ENCODE measurements at regions not wholly inside any gene's neighbourhood (a gene's known extent, or its start where the extent isn't known, plus 50 kb on each side); places are given as distances from the start of the nearest gene placed in this dataset.

DNA sequence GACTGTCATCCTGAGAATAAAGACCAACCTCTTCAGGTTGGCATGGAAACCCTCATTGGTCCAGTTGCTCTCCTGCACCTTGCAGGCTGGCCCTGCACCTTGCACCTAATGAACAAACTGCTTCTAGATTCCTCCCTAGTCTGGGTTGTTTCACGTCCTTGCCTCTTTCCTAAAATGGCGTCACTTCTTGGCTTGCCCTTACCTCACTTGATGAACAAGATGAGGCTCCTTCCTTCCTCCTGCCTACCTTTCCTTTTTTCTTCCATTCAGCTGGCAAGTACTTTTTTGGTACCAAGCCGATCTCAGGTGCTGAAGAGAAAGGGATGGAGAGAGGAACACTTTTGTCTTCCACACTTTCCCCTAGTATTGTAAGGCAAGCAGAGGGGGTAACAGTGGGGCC is 74.5 kb downstream of the MYCN start:
- TF ChIP-seq CTCF (conservative IDR thresholded peaks at IDR 0.05 in 1 of 2, IDR thresholded peaks at IDR 0.05 in 1 of 2; ENCODE audit: extremely low read depth in 1 of 2, insufficient read depth in 1 of 2, low read depth in 1 of 2, low read length in 2 of 2), result no peak
- TF ChIP-seq EZH2 (IDR thresholded peaks at IDR 0.05; ENCODE audit: borderline replicate concordance, low read length), result no peak
